Thyroid gland (tissue), 4 donors: ENCODE measurements at regions not wholly inside any gene's neighbourhood (a gene's known extent, or its start where the extent isn't known, plus 50 kb on each side); places are given as distances from the start of the nearest gene placed in this dataset.

Experiments used
- POLR2A ChIP-seq, 2 donors: fragments of 450-650 bp; IDR thresholded peaks; one replicate each; pipeline ENCODE4 v1.6.1; 2017; ENCODE audit warnings: antibody characterized with exemption in 2 of 2, mild to moderate bottlenecking in 2 of 2, moderate library complexity in 1 of 2
- TF ChIP-seq, protein P1 (sequence below), 6 experiments: fragments of 200-600 bp in 3 of 6; fragments of 450-650 bp in 3 of 6; sonication (generic) in 3 of 6; IDR thresholded peaks; one replicate each; pipeline ENCODE4 v1.5.1; 2016 to 2019; ENCODE audit warnings: antibody characterized with exemption in 6 of 6, mild to moderate bottlenecking in 2 of 6, inconsistent platforms in 1 of 6, moderate library complexity in 1 of 6

DNA sequence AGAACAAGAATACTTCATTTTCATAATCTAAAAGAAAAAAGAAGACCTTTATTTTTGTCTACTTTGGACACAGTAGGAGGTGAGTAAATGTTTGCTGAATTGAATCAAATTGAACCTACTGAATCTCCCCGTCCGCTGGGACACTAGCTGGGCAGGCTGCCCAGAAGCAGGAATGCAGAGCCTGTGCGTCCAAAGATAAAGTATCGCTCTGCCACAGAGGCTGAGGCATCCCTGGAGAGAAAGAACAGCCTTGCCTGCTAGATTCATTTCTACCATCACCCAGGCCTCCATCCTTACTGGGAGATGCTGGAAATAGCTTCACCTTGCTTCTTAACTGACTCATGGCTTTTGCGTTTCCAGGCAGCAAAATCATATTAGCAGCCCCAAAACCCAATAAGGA, 64.1 kb upstream of the TSPAN11 start:
- TF ChIP-seq, protein P1, sequence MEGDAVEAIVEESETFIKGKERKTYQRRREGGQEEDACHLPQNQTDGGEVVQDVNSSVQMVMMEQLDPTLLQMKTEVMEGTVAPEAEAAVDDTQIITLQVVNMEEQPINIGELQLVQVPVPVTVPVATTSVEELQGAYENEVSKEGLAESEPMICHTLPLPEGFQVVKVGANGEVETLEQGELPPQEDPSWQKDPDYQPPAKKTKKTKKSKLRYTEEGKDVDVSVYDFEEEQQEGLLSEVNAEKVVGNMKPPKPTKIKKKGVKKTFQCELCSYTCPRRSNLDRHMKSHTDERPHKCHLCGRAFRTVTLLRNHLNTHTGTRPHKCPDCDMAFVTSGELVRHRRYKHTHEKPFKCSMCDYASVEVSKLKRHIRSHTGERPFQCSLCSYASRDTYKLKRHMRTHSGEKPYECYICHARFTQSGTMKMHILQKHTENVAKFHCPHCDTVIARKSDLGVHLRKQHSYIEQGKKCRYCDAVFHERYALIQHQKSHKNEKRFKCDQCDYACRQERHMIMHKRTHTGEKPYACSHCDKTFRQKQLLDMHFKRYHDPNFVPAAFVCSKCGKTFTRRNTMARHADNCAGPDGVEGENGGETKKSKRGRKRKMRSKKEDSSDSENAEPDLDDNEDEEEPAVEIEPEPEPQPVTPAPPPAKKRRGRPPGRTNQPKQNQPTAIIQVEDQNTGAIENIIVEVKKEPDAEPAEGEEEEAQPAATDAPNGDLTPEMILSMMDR (IDR thresholded peaks at IDR 0.05) = no peak
- no peak for TF ChIP-seq POLR2A (IDR thresholded peaks at IDR 0.05)
